ENCODE measurements at regions not wholly inside any gene's neighbourhood (a gene's known extent, or its start where the extent isn't known, plus 50 kb on each side); places are given as distances from the start of the nearest gene placed in this dataset.

DNA sequence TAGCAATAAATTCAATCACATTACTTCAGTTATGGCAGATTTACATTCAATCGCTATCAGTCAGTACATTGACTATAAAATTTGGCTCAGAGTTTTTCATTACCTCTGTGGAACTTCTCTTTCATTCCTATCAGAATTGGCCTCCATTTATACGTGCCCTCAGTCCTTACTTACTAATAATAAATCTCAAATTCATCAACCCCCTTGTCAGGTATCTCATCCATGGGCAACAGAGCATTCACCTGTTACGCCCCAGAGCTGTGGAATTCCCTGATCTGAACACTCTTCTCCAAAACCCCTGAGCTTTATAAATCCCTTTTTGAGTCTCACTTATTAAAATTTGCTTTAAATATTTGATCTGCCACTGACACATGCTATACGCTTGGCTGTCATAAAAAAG is 492.9 kb downstream of the GBE1 start:
- Histone ChIP-seq H3K27me3 (replicated peaks; ENCODE audit: insufficient read depth) (no peaks in the 10 kb centered on the region), H3K36me3 (no peaks in the 10 kb centered on the region), H3K9me3 (no peaks in the 10 kb centered on the region), H3K4me3 (no peak overlapping the region), H3K27ac (no peak overlapping the region), H3K4me1 (replicated peaks) (no peaks in the 10 kb centered on the region)
- intact Hi-C loops (cut with DNase I) = no loop called here
- DNase-seq (ENCODE audit: low spot score) = no peak
- TF ChIP-seq POLR2AphosphoS5 (IDR thresholded peaks at IDR 0.05) (no peak), POLR2A (IDR thresholded peaks at IDR 0.05) (no peak)
- TF ChIP-seq, protein P1, sequence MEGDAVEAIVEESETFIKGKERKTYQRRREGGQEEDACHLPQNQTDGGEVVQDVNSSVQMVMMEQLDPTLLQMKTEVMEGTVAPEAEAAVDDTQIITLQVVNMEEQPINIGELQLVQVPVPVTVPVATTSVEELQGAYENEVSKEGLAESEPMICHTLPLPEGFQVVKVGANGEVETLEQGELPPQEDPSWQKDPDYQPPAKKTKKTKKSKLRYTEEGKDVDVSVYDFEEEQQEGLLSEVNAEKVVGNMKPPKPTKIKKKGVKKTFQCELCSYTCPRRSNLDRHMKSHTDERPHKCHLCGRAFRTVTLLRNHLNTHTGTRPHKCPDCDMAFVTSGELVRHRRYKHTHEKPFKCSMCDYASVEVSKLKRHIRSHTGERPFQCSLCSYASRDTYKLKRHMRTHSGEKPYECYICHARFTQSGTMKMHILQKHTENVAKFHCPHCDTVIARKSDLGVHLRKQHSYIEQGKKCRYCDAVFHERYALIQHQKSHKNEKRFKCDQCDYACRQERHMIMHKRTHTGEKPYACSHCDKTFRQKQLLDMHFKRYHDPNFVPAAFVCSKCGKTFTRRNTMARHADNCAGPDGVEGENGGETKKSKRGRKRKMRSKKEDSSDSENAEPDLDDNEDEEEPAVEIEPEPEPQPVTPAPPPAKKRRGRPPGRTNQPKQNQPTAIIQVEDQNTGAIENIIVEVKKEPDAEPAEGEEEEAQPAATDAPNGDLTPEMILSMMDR (IDR thresholded peaks at IDR 0.05) = no peak
- 80% methylated on average over 4 of the region's 4 CpGs for WGBS

DNA sequence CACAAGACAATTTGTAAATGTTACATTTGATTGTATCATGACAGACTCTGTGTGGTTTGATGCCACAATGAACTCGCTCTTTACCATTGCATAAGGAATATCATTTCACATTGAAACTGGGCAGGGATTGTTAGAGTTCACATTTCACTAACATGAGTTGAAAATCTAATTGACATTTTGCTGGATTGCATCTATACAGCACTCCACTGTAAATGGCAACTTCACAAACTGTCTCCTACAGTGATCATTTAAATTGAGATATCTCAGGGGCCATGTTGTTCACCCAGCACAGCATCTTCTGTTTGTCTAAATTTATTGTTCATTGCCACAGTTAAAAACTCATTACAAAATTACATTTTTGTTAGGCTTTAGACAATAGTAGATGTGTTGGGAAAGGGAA is 499.4 kb downstream of the GBE1 start:
- H3K4me1 ChIP-seq (replicated peaks) = no peaks in the 10 kb centered on the region
- intact Hi-C loops (cut with DNase I) = no loop called here
- no peak overlapping the region for H3K27ac ChIP-seq
- no peak for DNase-seq (ENCODE audit: low spot score)
- TF ChIP-seq POLR2A (IDR thresholded peaks at IDR 0.05) = no peak
- no peak for TF ChIP-seq POLR2AphosphoS5 (IDR thresholded peaks at IDR 0.05)
- TF ChIP-seq, protein P1 (IDR thresholded peaks at IDR 0.05) = no peak
- H3K9me3 ChIP-seq = no peaks in the 10 kb centered on the region
- no peak overlapping the region for H3K4me3 ChIP-seq
- H3K36me3 ChIP-seq = no peaks in the 10 kb centered on the region
- H3K27me3 ChIP-seq (replicated peaks; ENCODE audit: insufficient read depth) = no peaks in the 10 kb centered on the region
- WGBS = 93% methylated on average over 1 of the region's 1 CpG

DNA sequence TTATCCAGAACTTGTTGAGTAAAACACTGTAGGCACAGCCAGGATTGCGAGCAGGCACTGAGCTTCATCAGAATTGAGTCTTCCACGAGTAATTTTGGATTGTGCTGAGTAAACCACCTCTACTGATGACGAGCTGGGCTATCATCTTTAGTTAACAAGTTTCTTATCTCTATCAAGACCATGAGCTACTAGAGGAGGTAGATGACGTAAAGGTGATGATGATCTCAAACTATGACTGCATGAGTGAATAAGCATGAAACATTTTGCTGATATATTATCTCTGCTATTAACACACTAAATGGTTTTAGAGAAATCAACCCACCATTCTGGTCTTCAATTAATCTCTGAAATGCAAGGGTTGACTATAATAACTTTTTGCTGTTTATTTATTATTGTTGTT is 506.0 kb downstream of the GBE1 start:
- intact Hi-C loops (cut with DNase I) = no loop called here
- 85% methylated on average over 4 of the region's 4 CpGs for WGBS

DNA sequence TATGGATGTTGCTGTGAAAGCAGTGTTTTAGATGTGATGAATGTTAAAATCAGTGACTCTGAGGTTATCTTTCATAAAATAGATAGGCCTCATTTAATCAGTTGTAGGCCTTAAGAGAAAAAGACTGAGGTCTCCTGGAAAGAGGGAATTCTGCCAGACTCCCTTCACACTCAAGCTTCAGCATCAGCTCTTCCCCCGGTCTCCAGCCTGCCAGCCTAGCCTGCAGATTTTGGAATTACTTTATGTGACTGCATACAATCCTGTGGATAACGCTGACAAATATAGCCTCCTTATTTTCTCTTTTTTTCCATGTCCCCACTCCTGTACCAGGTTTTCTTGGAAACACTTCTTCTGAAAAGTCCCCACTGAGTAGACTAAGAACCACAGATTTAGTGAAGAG is 510.3 kb downstream of the GBE1 start:
- DNase-seq (ENCODE audit: low spot score) = no peak
- intact Hi-C loops (cut with DNase I) = no loop called here
- no peaks in the 10 kb centered on the region for H3K4me1 ChIP-seq (replicated peaks)
- no peaks in the 10 kb centered on the region for H3K27me3 ChIP-seq (replicated peaks; ENCODE audit: insufficient read depth)
- H3K27ac ChIP-seq = no peak overlapping the region
- no peaks in the 10 kb centered on the region for H3K9me3 ChIP-seq
- TF ChIP-seq, protein P1 (IDR thresholded peaks at IDR 0.05) = no peak
- TF ChIP-seq POLR2A (IDR thresholded peaks at IDR 0.05) = no peak
- no peak for TF ChIP-seq POLR2AphosphoS5 (IDR thresholded peaks at IDR 0.05)
- H3K4me3 ChIP-seq = no peak overlapping the region
- H3K36me3 ChIP-seq = no peaks in the 10 kb centered on the region
- WGBS = 91% methylated on average over 2 of the region's 2 CpGs

More for the DNA sequence above, 506.0 kb downstream of the GBE1 start:
- DNase-seq (ENCODE audit: low spot score) = no peak
- Histone ChIP-seq H3K4me3 (no peak overlapping the region), H3K9me3 (no peaks in the 10 kb centered on the region), H3K4me1 (replicated peaks) (no peaks in the 10 kb centered on the region), H3K27ac (no peak overlapping the region), H3K27me3 (replicated peaks; ENCODE audit: insufficient read depth) (no peaks in the 10 kb centered on the region), H3K36me3 (no peaks in the 10 kb centered on the region)
- TF ChIP-seq, protein P1 (IDR thresholded peaks at IDR 0.05) = no peak
- no peak for TF ChIP-seq POLR2A (IDR thresholded peaks at IDR 0.05)
- no peak for TF ChIP-seq POLR2AphosphoS5 (IDR thresholded peaks at IDR 0.05)

DNA sequence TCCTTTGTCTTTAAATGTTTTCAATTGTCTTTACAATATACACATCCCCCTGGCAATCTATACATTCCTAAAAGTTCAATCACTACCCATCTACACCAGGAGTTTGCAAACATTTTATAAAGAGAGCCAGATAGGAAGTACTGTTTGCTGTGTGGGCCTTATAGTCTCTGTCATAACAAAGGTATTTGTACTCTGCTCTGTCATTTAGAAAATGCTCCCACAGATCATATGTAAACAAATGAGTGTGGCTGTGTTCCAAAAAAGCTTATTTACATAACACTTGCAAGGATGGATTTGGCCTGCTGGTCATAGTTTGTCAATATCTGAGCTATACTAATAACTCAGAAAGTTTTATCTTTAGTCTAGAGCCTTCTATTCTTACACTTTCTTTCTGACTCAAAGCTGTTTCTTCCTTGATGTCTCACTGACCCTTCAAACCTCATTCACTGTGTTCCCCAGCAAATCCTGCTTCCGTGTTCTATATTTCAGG is 511.9 kb downstream of the GBE1 start:
- intact Hi-C loops (cut with DNase I) = no loop called here
- Histone ChIP-seq H3K4me3 (no peak overlapping the region), H3K27ac (no peak overlapping the region), H3K4me1 (replicated peaks) (no peaks in the 10 kb centered on the region), H3K9me3 (no peaks in the 10 kb centered on the region), H3K27me3 (replicated peaks; ENCODE audit: insufficient read depth) (no peaks in the 10 kb centered on the region), H3K36me3 (no peaks in the 10 kb centered on the region)
- WGBS = 45% methylated on average over 1 of the region's 1 CpG
- DNase-seq (ENCODE audit: low spot score) = no peak
- TF ChIP-seq POLR2AphosphoS5 (IDR thresholded peaks at IDR 0.05) = no peak
- TF ChIP-seq, protein P1 (IDR thresholded peaks at IDR 0.05) = no peak
- TF ChIP-seq POLR2A (IDR thresholded peaks at IDR 0.05) = no peak

Measured in prostate gland (tissue), 2 donors.